Activated naive CD4-positive, alpha-beta T cell (primary cell): ENCODE measurements at regions not wholly inside any gene's neighbourhood (a gene's known extent, or its start where the extent isn't known, plus 50 kb on each side); places are given as distances from the start of the nearest gene placed in this dataset.

Experiments
- DNase-seq, 4 experiments: peaks; one replicate each; lab custom pipeline; 2025; lab: John Stamatoyannopoulos, UW

- DNase-seq = no peak
Measured at GRCh38 chr1:222040121-222040805, 298.4 kb upstream of the DUSP10 start.

GRCh38 chr1:222038971-222039370, 297.1 kb upstream of the DUSP10 start:
- DNase-seq = no peak

GRCh38 chr1:222037720-222038119, 295.8 kb upstream of the DUSP10 start:
- DNase-seq = no peak

- no peak for DNase-seq
Measured at GRCh38 chr1:222034790-222035189, 292.9 kb upstream of the DUSP10 start.

- no peak for DNase-seq
Measured at GRCh38 chr1:222033450-222033849, 291.6 kb upstream of the DUSP10 start.

GRCh38 chr1:222031318-222031717, 289.4 kb upstream of the DUSP10 start:
- DNase-seq = no peak

- DNase-seq = no peak
Measured at GRCh38 chr1:222028676-222029075, 286.8 kb upstream of the DUSP10 start.

- DNase-seq = no peak
Measured at GRCh38 chr1:222028116-222028515, 286.2 kb upstream of the DUSP10 start.

GRCh38 chr1:222026280-222026679, 284.4 kb upstream of the DUSP10 start:
- no peak for DNase-seq

GRCh38 chr1:222023025-222023424, 281.1 kb upstream of the DUSP10 start:
- DNase-seq = no peak

- DNase-seq = no peak
Measured at GRCh38 chr1:222021129-222021528, 279.2 kb upstream of the DUSP10 start.

GRCh38 chr1:222020553-222020952, 278.7 kb upstream of the DUSP10 start:
- no peak for DNase-seq

- no peak for DNase-seq
Measured at GRCh38 chr1:222019029-222019428, 277.1 kb upstream of the DUSP10 start.

GRCh38 chr1:222018041-222018440, 276.2 kb upstream of the DUSP10 start:
- DNase-seq = no peak

- no peak for DNase-seq
Measured at GRCh38 chr1:222015686-222016085, 273.8 kb upstream of the DUSP10 start.

GRCh38 chr1:222014001-222014400, 272.1 kb upstream of the DUSP10 start:
- DNase-seq = no peak

- DNase-seq = no peak
Measured at GRCh38 chr1:222012816-222013215, 270.9 kb upstream of the DUSP10 start.

GRCh38 chr1:222010306-222010705, 268.4 kb upstream of the DUSP10 start:
- DNase-seq = no peak

- DNase-seq = no peak
Measured at GRCh38 chr1:222009105-222009730, 267.3 kb upstream of the DUSP10 start.

- no peak for DNase-seq
Measured at GRCh38 chr1:222006715-222007114, 264.8 kb upstream of the DUSP10 start.

- DNase-seq = no peak
Measured at GRCh38 chr1:222004784-222005183, 262.9 kb upstream of the DUSP10 start.

GRCh38 chr1:222004034-222004433, 262.1 kb upstream of the DUSP10 start:
- no peak for DNase-seq

GRCh38 chr1:222002503-222002902, 260.6 kb upstream of the DUSP10 start:
- DNase-seq = no peak

- DNase-seq = no peak
Measured at GRCh38 chr1:222000131-222000530, 258.2 kb upstream of the DUSP10 start.
